CD14-positive monocyte (primary cell): ENCODE measurements at regions not wholly inside any gene's neighbourhood (a gene's known extent, or its start where the extent isn't known, plus 50 kb on each side); places are given as distances from the start of the nearest gene placed in this dataset.

Experiments
- DNase-seq, 3 donors: peaks; one replicate each; pipeline ENCODE4 v3.0.0-alpha.2; 2011 to 2022
- H2AFZ ChIP-seq: 2 replicates; pipeline ENCODE4 v1.6.0; 2012; ENCODE audit warnings: mild to moderate bottlenecking, low read depth, low read length, inconsistent platforms; ENCODE audit not compliant: insufficient read depth, poor library complexity, severe bottlenecking
- H3K27ac ChIP-seq, 2 donors: 1 replicate in 1 of 2; 2 replicates in 1 of 2; pipeline ENCODE4 v1.5.1; 2012 to 2013; ENCODE audit warnings: low read length in 2 of 2, control low read depth in 1 of 2, inconsistent platforms in 1 of 2, low read depth in 1 of 2, mild to moderate bottlenecking in 1 of 2
- H3K27me3 ChIP-seq, 2 donors: one replicate each; pipeline versions ENCODE4 v1.6.0 to v1.6.1; 2011 to 2013; ENCODE audit warnings: low read length in 2 of 2; ENCODE audit not compliant: control insufficient read depth in 2 of 2, insufficient read depth in 2 of 2
- H3K36me3 ChIP-seq, 2 donors: replicated peaks in 1 of 2; 1 replicate in 1 of 2; 2 replicates in 1 of 2; pipeline versions ENCODE4 v1.5.1 to v1.6.1; 2012 to 2013; ENCODE audit warnings: low read length in 2 of 2, control low read depth in 1 of 2, inconsistent platforms in 1 of 2, mild to moderate bottlenecking in 1 of 2; ENCODE audit not compliant: insufficient read depth in 2 of 2, control insufficient read depth in 1 of 2
- H3K4me1 ChIP-seq, 2 donors: 1 replicate in 1 of 2; 2 replicates in 1 of 2; pipeline versions ENCODE4 v1.5.1 to v1.6.1; 2012 to 2013; ENCODE audit warnings: low read length in 2 of 2, control low read depth in 1 of 2, inconsistent platforms in 1 of 2, mild to moderate bottlenecking in 1 of 2, moderate library complexity in 1 of 2; ENCODE audit not compliant: insufficient read depth in 2 of 2, control insufficient read depth in 1 of 2
- H3K4me2 ChIP-seq: replicated peaks from 2 replicates; pipeline ENCODE3; 2012; ENCODE audit warnings: low read length, moderate library complexity, mild to moderate bottlenecking; ENCODE audit not compliant: poor library complexity, severe bottlenecking; ENCODE audit errors: extremely low read depth
- H3K4me3 ChIP-seq, 3 experiments: fragments of 200-600 bp in 1 of 3; sonication (generic) in 1 of 3; replicated peaks in 1 of 3; 1 replicate in 2 of 3; 2 replicates in 1 of 3; pipeline ENCODE4 v1.5.1; 2011 to 2013; ENCODE audit warnings: low read length in 3 of 3, mild to moderate bottlenecking in 3 of 3, control low read depth in 2 of 3, low read depth in 2 of 3, inconsistent platforms in 1 of 3, moderate library complexity in 1 of 3
- H3K79me2 ChIP-seq: 2 replicates; pipeline ENCODE4 v1.6.0; 2012; ENCODE audit warnings: mild to moderate bottlenecking, control low read depth, inconsistent platforms, low read length, moderate library complexity; ENCODE audit not compliant: insufficient read depth
- H3K9ac ChIP-seq: 2 replicates; pipeline ENCODE4 v1.6.0; 2017; ENCODE audit warnings: low read length, mild to moderate bottlenecking; ENCODE audit not compliant: insufficient read depth, poor library complexity, severe bottlenecking
- H3K9me3 ChIP-seq, 2 donors: replicated peaks in 1 of 2; 1 replicate in 1 of 2; 2 replicates in 1 of 2; pipeline versions ENCODE4 v1.5.1 to v1.6.1; 2012 to 2013; ENCODE audit warnings: low read length in 2 of 2, control low read depth in 1 of 2; ENCODE audit not compliant: control insufficient read depth in 1 of 2, insufficient read depth in 1 of 2
- H4K20me1 ChIP-seq: 2 replicates; pipeline ENCODE4 v1.6.0; 2012; ENCODE audit warnings: mild to moderate bottlenecking, low read length, control low read depth, moderate library complexity; ENCODE audit not compliant: insufficient read depth
- H3K27ac Mint-ChIP-seq, 7 donors: one replicate each; pipeline ENCODE4 v1.8.0; 2020; ENCODE audit warnings: mild to moderate bottlenecking in 7 of 7, mixed read lengths in 7 of 7, moderate library complexity in 6 of 7, inconsistent platforms in 2 of 7
- H3K27me3 Mint-ChIP-seq, 3 donors: one replicate each; pipeline ENCODE4 v1.8.0; 2021 to 2022; ENCODE audit warnings: low read depth in 3 of 3, mild to moderate bottlenecking in 3 of 3, mixed read lengths in 3 of 3, moderate library complexity in 3 of 3, inconsistent platforms in 1 of 3
- H3K36me3 Mint-ChIP-seq, 2 donors: one replicate each; pipeline ENCODE4 v1.8.0; 2020; ENCODE audit warnings: mixed read lengths in 2 of 2, inconsistent platforms in 1 of 2, mild to moderate bottlenecking in 1 of 2
- H3K4me1 Mint-ChIP-seq: one replicate; pipeline ENCODE4 v1.8.0; 2020; ENCODE audit warnings: mild to moderate bottlenecking, mixed read lengths
- H3K4me3 Mint-ChIP-seq, 2 donors: one replicate each; pipeline ENCODE4 v1.8.0; 2020; ENCODE audit warnings: mild to moderate bottlenecking in 2 of 2, mixed read lengths in 2 of 2, moderate library complexity in 1 of 2
- H3K9me3 Mint-ChIP-seq, 7 donors: one replicate each; pipeline ENCODE4 v1.8.0; 2020 to 2022; ENCODE audit warnings: mixed read lengths in 7 of 7, mild to moderate bottlenecking in 6 of 7, moderate library complexity in 6 of 7, inconsistent platforms in 2 of 7
- WGBS: methylation state at CpG from one replicate; pipeline ENCODE4 v1.1.5; 2013; ENCODE audit warnings: missing lambda C conversion rate; ENCODE audit not compliant: insufficient coverage; 5-methylcytosine and 5-hydroxymethylcytosine counted together
- intact Hi-C, 2 donors: fragments of 100-400 bp; cut with micrococcal nuclease; formaldehyde crosslinking; loops; one replicate each; pipeline versions ENCODE4 v1.15.0 to v1.15.1; 2023
- TF ChIP-seq, protein P1 (sequence below): fragments of 200-600 bp; IDR thresholded peaks from one replicate; pipeline ENCODE4 v1.8.0; 2022; ENCODE audit warnings: antibody characterized with exemption, mild to moderate bottlenecking

DNA sequence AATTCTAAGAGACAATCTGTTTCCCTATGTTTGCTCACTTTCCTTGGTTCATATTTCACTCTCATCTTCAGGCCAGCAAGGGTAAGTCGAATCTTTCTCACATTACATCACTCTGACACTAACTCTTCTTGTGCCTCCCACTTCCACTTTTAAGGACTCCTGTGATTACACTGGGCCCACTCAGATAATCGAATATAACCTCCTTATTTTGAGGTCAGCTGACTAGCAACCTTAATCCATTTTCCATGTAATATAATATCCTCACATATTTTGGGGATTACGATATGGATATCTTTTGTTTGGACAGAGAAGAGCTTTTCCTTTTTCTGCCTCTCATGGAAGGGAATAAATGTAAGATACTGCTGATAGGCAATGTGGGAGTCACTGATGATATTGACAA is 2015.7 kb upstream of the LRRTM1 start:
- WGBS, result 100% methylated on average over 1 of the region's 3 CpGs
- Histone ChIP-seq H4K20me1 (no peaks in the 10 kb centered on the region), H2AFZ (no peak overlapping the region), H3K79me2 (no peaks in the 10 kb centered on the region), H3K9me3 (peaks cover 0 to 3% of the 10 kb centered on the region in 2 donors), H3K4me3 (no peak overlapping the region), H3K27ac (no peak overlapping the region), H3K4me2 (no peak overlapping the region), H3K36me3 (no peaks in the 10 kb centered on the region), H3K9ac (no peak overlapping the region), H3K4me1 (no peaks in the 10 kb centered on the region), H3K27me3 (no peaks in the 10 kb centered on the region)
- intact Hi-C loops, result no loop called here
- Mint-ChIP-seq H3K27me3 (no peaks in the 10 kb centered on the region), H3K36me3 (no peaks in the 10 kb centered on the region), H3K27ac (no peak overlapping the region), H3K9me3 (peaks cover 0 to 11% (median 5%) of the 10 kb centered on the region in 7 donors), H3K4me1 (no peaks in the 10 kb centered on the region), H3K4me3 (no peak overlapping the region)
- no peak for DNase-seq
- TF ChIP-seq, protein P1, sequence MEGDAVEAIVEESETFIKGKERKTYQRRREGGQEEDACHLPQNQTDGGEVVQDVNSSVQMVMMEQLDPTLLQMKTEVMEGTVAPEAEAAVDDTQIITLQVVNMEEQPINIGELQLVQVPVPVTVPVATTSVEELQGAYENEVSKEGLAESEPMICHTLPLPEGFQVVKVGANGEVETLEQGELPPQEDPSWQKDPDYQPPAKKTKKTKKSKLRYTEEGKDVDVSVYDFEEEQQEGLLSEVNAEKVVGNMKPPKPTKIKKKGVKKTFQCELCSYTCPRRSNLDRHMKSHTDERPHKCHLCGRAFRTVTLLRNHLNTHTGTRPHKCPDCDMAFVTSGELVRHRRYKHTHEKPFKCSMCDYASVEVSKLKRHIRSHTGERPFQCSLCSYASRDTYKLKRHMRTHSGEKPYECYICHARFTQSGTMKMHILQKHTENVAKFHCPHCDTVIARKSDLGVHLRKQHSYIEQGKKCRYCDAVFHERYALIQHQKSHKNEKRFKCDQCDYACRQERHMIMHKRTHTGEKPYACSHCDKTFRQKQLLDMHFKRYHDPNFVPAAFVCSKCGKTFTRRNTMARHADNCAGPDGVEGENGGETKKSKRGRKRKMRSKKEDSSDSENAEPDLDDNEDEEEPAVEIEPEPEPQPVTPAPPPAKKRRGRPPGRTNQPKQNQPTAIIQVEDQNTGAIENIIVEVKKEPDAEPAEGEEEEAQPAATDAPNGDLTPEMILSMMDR, result no peak

DNA sequence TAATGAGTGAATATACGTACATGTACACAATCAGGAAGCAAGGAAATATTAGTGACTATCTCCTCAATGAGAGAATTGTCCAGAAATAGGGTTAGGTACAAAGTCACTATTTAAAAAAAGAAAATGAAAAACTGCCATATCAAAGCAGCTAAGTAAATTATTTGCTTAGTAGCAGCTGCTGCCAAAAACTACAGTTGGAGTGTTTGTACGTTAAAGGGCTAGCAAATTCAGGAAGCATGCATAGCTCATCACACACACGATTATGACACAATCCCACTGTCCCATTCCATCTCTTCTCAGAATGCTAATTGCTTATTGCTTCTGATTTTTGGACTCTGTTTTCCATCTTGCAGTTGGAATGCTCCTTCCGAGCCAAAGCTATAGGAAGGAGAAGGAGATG is 2012.5 kb upstream of the LRRTM1 start:
- H3K27ac ChIP-seq, result no peak overlapping the region
- Mint-ChIP-seq H3K36me3 (no peaks in the 10 kb centered on the region), H3K27ac (no peak overlapping the region), H3K27me3 (no peaks in the 10 kb centered on the region), H3K9me3 (peaks cover 0 to 7% (median 0%) of the 10 kb centered on the region in 7 donors), H3K4me1 (no peaks in the 10 kb centered on the region), H3K4me3 (no peak overlapping the region)
- no peaks in the 10 kb centered on the region for H3K36me3 ChIP-seq
- no peaks in the 10 kb centered on the region for H3K9me3 ChIP-seq
- DNase-seq, result no peak
- no peak overlapping the region for H3K4me2 ChIP-seq
- H2AFZ ChIP-seq, result no peak overlapping the region
- H3K79me2 ChIP-seq, result no peaks in the 10 kb centered on the region
- H4K20me1 ChIP-seq, result no peaks in the 10 kb centered on the region
- WGBS, result no CpG with 5 or more reads among the region's 4 CpGs
- H3K4me1 ChIP-seq, result no peaks in the 10 kb centered on the region
- intact Hi-C loops, result no loop called here
- H3K4me3 ChIP-seq, result no peak overlapping the region
- H3K27me3 ChIP-seq, result no peaks in the 10 kb centered on the region
- TF ChIP-seq, protein P1, result no peak
- H3K9ac ChIP-seq, result no peak overlapping the region
